22Rv1 (cell line): ENCODE measurements at regions not wholly inside any gene's neighbourhood (a gene's known extent, or its start where the extent isn't known, plus 50 kb on each side); places are given as distances from the start of the nearest gene placed in this dataset.

Experiments used
- ZFX ChIP-seq: fragments of 450-650 bp; IDR thresholded peaks from 2 replicates; pipeline ENCODE4 v1.6.1; 2017; ENCODE audit warnings: antibody characterized with exemption, borderline replicate concordance
- TF ChIP-seq, protein P1 (sequence below): fragments of 450-650 bp; IDR thresholded peaks from 2 replicates; pipeline ENCODE4 v1.5.1; 2017; ENCODE audit warnings: mild to moderate bottlenecking

DNA sequence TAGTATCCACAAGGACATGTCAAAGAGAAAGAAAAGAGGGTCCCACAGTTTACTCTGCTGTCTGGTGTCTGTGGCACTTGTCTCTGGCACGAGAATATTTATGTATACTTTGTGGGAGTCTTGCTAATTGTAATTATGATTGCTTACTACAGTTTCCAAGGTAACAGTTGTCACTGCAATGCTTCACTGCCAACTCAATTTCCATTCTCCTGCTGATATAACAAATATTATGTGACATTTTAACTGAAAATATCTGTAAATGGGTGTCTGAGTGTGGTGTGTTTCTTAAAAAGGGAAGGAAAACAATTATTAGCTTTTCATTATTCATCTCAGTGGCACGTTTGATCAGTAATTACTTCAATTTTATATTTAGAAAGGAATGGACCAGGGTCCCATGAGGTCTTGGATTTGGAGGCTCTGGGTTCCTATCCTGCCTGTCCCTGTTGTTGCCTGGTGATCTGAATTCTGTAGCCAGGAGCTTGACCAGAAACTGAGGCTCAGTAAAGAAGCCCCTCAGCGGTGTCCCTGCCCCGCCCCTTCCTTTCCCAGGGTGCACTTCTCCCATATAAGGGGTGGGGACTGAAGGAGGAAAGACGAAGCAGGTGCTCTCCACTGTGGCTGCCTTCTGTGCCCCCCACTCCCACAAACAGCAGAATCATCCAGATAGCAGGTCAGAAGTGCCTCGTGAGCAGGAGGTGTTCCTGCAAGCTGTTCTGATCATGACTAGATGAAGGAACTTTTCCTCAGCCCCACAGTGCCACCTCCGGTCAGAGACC, 137.3 kb upstream of the KIF2A start:
- TF ChIP-seq, protein P1, sequence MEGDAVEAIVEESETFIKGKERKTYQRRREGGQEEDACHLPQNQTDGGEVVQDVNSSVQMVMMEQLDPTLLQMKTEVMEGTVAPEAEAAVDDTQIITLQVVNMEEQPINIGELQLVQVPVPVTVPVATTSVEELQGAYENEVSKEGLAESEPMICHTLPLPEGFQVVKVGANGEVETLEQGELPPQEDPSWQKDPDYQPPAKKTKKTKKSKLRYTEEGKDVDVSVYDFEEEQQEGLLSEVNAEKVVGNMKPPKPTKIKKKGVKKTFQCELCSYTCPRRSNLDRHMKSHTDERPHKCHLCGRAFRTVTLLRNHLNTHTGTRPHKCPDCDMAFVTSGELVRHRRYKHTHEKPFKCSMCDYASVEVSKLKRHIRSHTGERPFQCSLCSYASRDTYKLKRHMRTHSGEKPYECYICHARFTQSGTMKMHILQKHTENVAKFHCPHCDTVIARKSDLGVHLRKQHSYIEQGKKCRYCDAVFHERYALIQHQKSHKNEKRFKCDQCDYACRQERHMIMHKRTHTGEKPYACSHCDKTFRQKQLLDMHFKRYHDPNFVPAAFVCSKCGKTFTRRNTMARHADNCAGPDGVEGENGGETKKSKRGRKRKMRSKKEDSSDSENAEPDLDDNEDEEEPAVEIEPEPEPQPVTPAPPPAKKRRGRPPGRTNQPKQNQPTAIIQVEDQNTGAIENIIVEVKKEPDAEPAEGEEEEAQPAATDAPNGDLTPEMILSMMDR, result no peak
- TF ChIP-seq ZFX, result no peak
